ENCODE measurements at regions not wholly inside any gene's neighbourhood (a gene's known extent, or its start where the extent isn't known, plus 50 kb on each side); places are given as distances from the start of the nearest gene placed in this dataset.
"Not testable (repeated sequence)": the region's sequence is repeated elsewhere in the genome, so short reads cannot be mapped to it uniquely, and the experiment has no call there.

GRCh38 chr9:135190789-135191577 lies 103.5 kb downstream of the OLFM1 start:
- TF ChIP-seq SMC3 (conservative IDR thresholded peaks at IDR 0.05; ENCODE audit: poor library complexity), result no peak
- TF ChIP-seq MXI1 (conservative IDR thresholded peaks at IDR 0.05; ENCODE audit: poor library complexity, severe bottlenecking), result no peak
- TF ChIP-seq RAD21 (conservative IDR thresholded peaks at IDR 0.05), result no peak
- no peak for TF ChIP-seq TAF1 (IDR thresholded peaks at IDR 0.05; ENCODE audit: low read depth)
- no peak for TF ChIP-seq REST (IDR thresholded peaks at IDR 0.05; ENCODE audit: borderline replicate concordance)
- no peak for TF ChIP-seq EZH2 (IDR thresholded peaks at IDR 0.05; ENCODE audit: borderline replicate concordance, insufficient read depth, low read length, poor library complexity, severe bottlenecking)
- H3K9me2 ChIP-seq (ENCODE audit: insufficient read depth, low read length), result no peaks in the 10 kb centered on the region
- no peak overlapping the region for H3K4me2 ChIP-seq (ENCODE audit: low read length)

GRCh38 chr9:135192686-135193085 lies 105.2 kb downstream of the OLFM1 start:
- Histone ChIP-seq H2AFZ (ENCODE audit: low read depth, low read length) (no peak overlapping the region), H3F3A (ENCODE audit: insufficient read depth, low read length, poor library complexity, severe bottlenecking) (no peaks in the 10 kb centered on the region), H3K9ac (ENCODE audit: low read length) (no peak overlapping the region), H4K20me1 (ENCODE audit: insufficient read depth) (no peaks in the 10 kb centered on the region), H3K9me2 (ENCODE audit: insufficient read depth, low read length) (no peaks in the 10 kb centered on the region), H3K4me2 (ENCODE audit: low read length) (no peak overlapping the region), H3K4me3 (ENCODE audit: low read length) (no peak overlapping the region), H3K36me3 (ENCODE audit: insufficient read depth, low read length) (no peaks in the 10 kb centered on the region), H3K27ac (ENCODE audit: low read length) (no peak overlapping the region), H3K9me3 (ENCODE audit: low read length) (no peaks in the 10 kb centered on the region), H3K79me2 (replicated peaks; ENCODE audit: insufficient read depth, low read length) (no peaks in the 10 kb centered on the region), H3K27me3 (ENCODE audit: insufficient read depth, low read depth, low read length) (no peaks in the 10 kb centered on the region)
- TF ChIP-seq EP300 (conservative IDR thresholded peaks at IDR 0.05; ENCODE audit: poor library complexity, severe bottlenecking) (no peak), POLR2AphosphoS5 (IDR thresholded peaks at IDR 0.05) (no peak), SMC3 (conservative IDR thresholded peaks at IDR 0.05; ENCODE audit: poor library complexity) (no peak), RAD21 (conservative IDR thresholded peaks at IDR 0.05) (no peak), EZH2 (IDR thresholded peaks at IDR 0.05; ENCODE audit: borderline replicate concordance, insufficient read depth, low read length, poor library complexity, severe bottlenecking) (no peak), REST (IDR thresholded peaks at IDR 0.05; ENCODE audit: borderline replicate concordance) (no peak), TAF1 (IDR thresholded peaks at IDR 0.05; ENCODE audit: low read depth) (no peak), MXI1 (conservative IDR thresholded peaks at IDR 0.05; ENCODE audit: poor library complexity, severe bottlenecking) (no peak), CTCF (IDR thresholded peaks at IDR 0.05; ENCODE audit: poor library complexity, severe bottlenecking) (no peak)

More at GRCh38 chr9:135190789-135191577, 103.5 kb downstream of the OLFM1 start:
- Histone ChIP-seq H3K9me3 (ENCODE audit: low read length) (no peaks in the 10 kb centered on the region), H3K79me2 (replicated peaks; ENCODE audit: insufficient read depth, low read length) (no peaks in the 10 kb centered on the region), H2AFZ (ENCODE audit: low read depth, low read length) (no peak overlapping the region), H4K20me1 (ENCODE audit: insufficient read depth) (no peaks in the 10 kb centered on the region), H3K27me3 (ENCODE audit: insufficient read depth, low read depth, low read length) (no peaks in the 10 kb centered on the region), H3K27ac (ENCODE audit: low read length) (no peak overlapping the region), H3K9ac (ENCODE audit: low read length) (no peak overlapping the region), H3K36me3 (ENCODE audit: insufficient read depth, low read length) (no peaks in the 10 kb centered on the region), H3F3A (ENCODE audit: insufficient read depth, low read length, poor library complexity, severe bottlenecking) (no peaks in the 10 kb centered on the region), H3K4me3 (ENCODE audit: low read length) (no peak overlapping the region)

- not testable (repeated sequence) for H3F3A ChIP-seq (ENCODE audit: insufficient read depth, low read length, poor library complexity, severe bottlenecking); H4K20me1 ChIP-seq (ENCODE audit: insufficient read depth); H3K4me2 ChIP-seq (ENCODE audit: low read length); H2AFZ ChIP-seq (ENCODE audit: low read depth, low read length); H3K9ac ChIP-seq (ENCODE audit: low read length); H3K9me3 ChIP-seq (ENCODE audit: low read length); H3K79me2 ChIP-seq (replicated peaks; ENCODE audit: insufficient read depth, low read length); H3K27ac ChIP-seq (ENCODE audit: low read length); H3K27me3 ChIP-seq (ENCODE audit: insufficient read depth, low read depth, low read length); H3K36me3 ChIP-seq (ENCODE audit: insufficient read depth, low read length); H3K4me3 ChIP-seq (ENCODE audit: low read length); H3K9me2 ChIP-seq (ENCODE audit: insufficient read depth, low read length)
Observed at GRCh38 chr9:135195975-135196374, 108.5 kb downstream of the OLFM1 start.
